ENCODE measurements at regions not wholly inside any gene's neighbourhood (a gene's known extent, or its start where the extent isn't known, plus 50 kb on each side); places are given as distances from the start of the nearest gene placed in this dataset.

- TF ChIP-seq CTCF (IDR thresholded peaks at IDR 0.05; ENCODE audit: insufficient read depth, missing control alignments), result no peak
- FAIRE-seq (no peak), DNase-seq (ENCODE audit: insufficient read length, low spot score) (no peak)
These were observed 541.4 kb downstream of the BRD1 start for GRCh38 chr22:49286181-49286760.

GRCh38 chr22:49284931-49285330, 542.7 kb downstream of the BRD1 start:
- no peak for DNase-seq (ENCODE audit: insufficient read length, low spot score)
- no peak for TF ChIP-seq CTCF (IDR thresholded peaks at IDR 0.05; ENCODE audit: insufficient read depth, missing control alignments)
- no peak for FAIRE-seq

DNA sequence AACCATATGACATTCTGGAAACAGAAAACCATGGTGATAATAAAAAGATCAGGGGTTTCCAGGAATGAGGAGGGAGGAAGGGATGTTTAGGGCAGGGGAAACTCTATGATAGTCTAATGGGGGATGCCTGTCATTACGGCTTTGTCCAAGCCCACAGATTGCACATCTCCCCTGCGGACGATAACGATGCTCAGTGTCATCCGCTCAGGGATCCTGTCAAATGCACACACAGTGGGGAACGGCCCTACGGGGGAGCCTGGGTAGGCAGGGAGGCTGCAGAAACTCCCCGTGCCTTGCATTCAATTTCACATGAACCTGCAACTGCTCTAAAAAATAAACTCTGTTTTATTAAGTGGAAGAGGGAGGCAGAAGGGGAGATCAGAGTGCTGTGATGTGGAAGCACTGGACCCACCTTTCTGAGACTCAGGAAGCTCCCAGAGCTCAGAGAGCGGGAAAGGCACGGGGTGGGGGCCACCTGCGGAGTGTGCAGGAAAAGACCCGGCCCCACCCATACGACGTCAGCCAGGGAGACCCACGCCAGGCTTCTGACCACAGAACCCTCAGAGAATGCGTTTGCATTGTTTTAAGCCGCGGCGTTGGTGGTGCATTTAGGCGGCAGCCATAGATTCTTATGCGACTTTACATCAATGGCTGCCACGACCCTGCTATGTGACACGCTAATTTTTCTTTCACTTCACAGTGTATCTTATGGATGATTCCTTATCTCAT, 543.5 kb downstream of the BRD1 start:
- TF ChIP-seq CTCF (IDR thresholded peaks at IDR 0.05; ENCODE audit: insufficient read depth, missing control alignments), result no peak
- DNase-seq (ENCODE audit: insufficient read length, low spot score) (no peak), FAIRE-seq (no peak)

- no peak for FAIRE-seq
- no peak for TF ChIP-seq CTCF (IDR thresholded peaks at IDR 0.05; ENCODE audit: insufficient read depth, missing control alignments)
- no peak for DNase-seq (ENCODE audit: insufficient read length, low spot score)
These were observed 545.1 kb downstream of the BRD1 start for GRCh38 chr22:49282596-49282995.

DNA sequence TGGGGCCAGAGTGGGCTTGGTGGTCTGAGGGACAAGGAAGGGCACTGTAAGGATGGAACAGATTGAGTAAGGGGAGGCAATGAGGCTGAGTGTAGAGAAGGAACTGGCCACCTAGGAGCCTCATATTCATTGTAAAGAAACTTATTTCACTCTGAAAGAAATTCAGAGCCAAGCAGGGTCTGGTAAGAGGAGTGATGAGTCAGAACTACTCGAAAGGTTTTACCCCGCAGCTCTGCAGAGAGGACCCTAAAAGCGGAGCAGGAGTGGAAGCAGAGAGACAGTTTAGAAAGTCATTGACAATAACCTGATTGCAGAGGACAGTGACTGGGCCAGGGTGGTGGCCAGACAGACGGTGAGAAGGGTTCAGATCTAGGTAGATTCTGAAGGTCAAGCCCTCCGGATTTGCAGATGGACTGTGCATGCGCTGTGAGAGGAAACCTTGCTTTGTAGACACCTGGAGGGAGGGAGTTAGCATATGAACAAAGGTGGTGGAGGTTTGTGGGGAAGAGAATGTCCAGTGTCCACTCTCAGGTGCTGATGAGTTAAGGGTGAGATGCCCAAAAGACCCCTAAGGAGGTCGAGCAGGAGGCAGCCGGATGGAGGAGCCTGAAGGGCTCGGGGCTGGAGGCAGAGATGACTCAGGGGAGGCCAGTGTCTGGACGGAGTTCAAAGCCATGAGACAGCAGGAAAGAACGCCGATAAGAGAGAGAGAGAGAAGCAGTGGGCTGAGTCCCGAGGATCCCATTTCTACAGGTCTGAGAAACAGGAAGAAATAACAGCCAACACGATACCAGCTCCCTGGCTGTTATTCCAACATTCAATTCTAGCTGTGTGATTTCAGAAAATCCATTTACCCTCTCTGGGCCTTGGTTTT, 546.0 kb downstream of the BRD1 start:
- TF ChIP-seq CTCF (IDR thresholded peaks at IDR 0.05; ENCODE audit: insufficient read depth, missing control alignments), result no peak
- no peak for FAIRE-seq
- DNase-seq (ENCODE audit: insufficient read length, low spot score), result no peak

DNA sequence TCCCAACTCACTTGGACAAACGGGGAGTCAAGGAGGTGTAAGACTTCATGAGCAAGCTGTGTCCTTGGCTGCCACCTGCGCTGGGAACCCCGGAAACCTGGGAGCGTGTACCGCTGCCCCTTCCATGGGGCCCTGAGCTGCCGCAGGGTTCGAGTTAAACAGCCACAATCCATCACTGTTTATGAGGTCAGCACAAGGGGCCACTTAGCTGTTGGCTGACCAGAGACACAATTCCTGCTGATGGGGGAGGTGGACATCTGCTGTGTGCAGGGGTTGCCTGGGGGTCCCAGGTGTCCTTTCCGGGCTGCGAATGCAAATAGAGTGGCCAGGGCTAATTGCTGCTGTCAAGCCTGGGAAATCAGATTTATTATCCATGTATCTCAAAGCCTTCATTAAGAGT, 549.3 kb downstream of the BRD1 start:
- FAIRE-seq, result no peak
- no peak for DNase-seq (ENCODE audit: insufficient read length, low spot score)
- no peak for TF ChIP-seq CTCF (IDR thresholded peaks at IDR 0.05; ENCODE audit: insufficient read depth, missing control alignments)

Data from D721Med (cell line).